Ovary (tissue), 7 donors: ENCODE measurements at regions not wholly inside any gene's neighbourhood (a gene's known extent, or its start where the extent isn't known, plus 50 kb on each side); places are given as distances from the start of the nearest gene placed in this dataset.
"Not testable (repeated sequence)": the region's sequence is repeated elsewhere in the genome, so short reads cannot be mapped to it uniquely, and the experiment has no call there.

Experiments
- DNase-seq, 5 donors: peaks; one replicate each; pipeline ENCODE4 v3.0.0-alpha.2; 2019 to 2020
- H3K27ac ChIP-seq, 2 donors: fragments of 200-600 bp; one replicate each; pipeline versions ENCODE4 v1.5.1 to v1.8.0; 2019 to 2022
- H3K27me3 ChIP-seq: fragments of 200-600 bp; one replicate; pipeline ENCODE4 v1.8.0; 2022
- H3K36me3 ChIP-seq: fragments of 200-600 bp; sonication (generic); one replicate; pipeline ENCODE4 v1.5.1; 2019
- H3K4me1 ChIP-seq: one replicate; pipeline ENCODE4 v1.8.1; 2013; ENCODE audit warnings: mild to moderate bottlenecking, moderate library complexity; ENCODE audit not compliant: insufficient read depth
- H3K4me3 ChIP-seq: fragments of 200-600 bp; sonication (generic); one replicate; pipeline ENCODE4 v1.5.1; 2017
- H3K9me3 ChIP-seq, 2 donors: fragments of 200-600 bp in 1 of 2; sonication (generic) in 1 of 2; one replicate each; pipeline versions ENCODE4 v1.5.1 to v1.8.1; 2013 to 2019; ENCODE audit warnings: mild to moderate bottlenecking in 1 of 2, moderate library complexity in 1 of 2
- EP300 ChIP-seq: sonication (generic); formaldehyde crosslinking; IDR thresholded peaks from one replicate; pipeline ENCODE4 v1.6.1; 2017; ENCODE audit warnings: antibody characterized with exemption
- POLR2A ChIP-seq: fragments of 450-650 bp; IDR thresholded peaks from one replicate; pipeline ENCODE4 v1.6.1; 2017; ENCODE audit warnings: antibody characterized with exemption, mild to moderate bottlenecking, moderate library complexity
- WGBS, 3 donors: extraction: QIAGEN DNeasy Blood & Tissue Kit in 1 of 3; methylation state at CpG; one replicate each; pipeline versions ENCODE4 v1.1.5 to v1.1.7; 2013 to 2017; 5-methylcytosine and 5-hydroxymethylcytosine counted together
- intact Hi-C, 4 donors: fragments of 100-400 bp; cut with DNase I; formaldehyde crosslinking; loops; one replicate each; pipeline versions ENCODE4 v1.11.0 to v1.15.1; 2022 to 2023
- TF ChIP-seq, protein P1 (sequence below), 3 donors: fragments of 450-650 bp in 2 of 3; fragments of 200-600 bp in 1 of 3; IDR thresholded peaks; one replicate each; pipeline versions ENCODE4 v1.5.1 to v1.8.0; 2016 to 2022; ENCODE audit warnings: antibody characterized with exemption in 3 of 3, mild to moderate bottlenecking in 1 of 3
- donor health status: DM: no; HTN: no; CAD: no; lungs with moderate emphysema.
- donor health status: DM: no; HTN: no; CAD: no.
- donor health status: Bipolar disorder and iron deficiency.
- donor health status: DM: no; HTN: no; CAD: no.
- donor health status: DM: yes; HTN: yes; CAD: no.

DNA sequence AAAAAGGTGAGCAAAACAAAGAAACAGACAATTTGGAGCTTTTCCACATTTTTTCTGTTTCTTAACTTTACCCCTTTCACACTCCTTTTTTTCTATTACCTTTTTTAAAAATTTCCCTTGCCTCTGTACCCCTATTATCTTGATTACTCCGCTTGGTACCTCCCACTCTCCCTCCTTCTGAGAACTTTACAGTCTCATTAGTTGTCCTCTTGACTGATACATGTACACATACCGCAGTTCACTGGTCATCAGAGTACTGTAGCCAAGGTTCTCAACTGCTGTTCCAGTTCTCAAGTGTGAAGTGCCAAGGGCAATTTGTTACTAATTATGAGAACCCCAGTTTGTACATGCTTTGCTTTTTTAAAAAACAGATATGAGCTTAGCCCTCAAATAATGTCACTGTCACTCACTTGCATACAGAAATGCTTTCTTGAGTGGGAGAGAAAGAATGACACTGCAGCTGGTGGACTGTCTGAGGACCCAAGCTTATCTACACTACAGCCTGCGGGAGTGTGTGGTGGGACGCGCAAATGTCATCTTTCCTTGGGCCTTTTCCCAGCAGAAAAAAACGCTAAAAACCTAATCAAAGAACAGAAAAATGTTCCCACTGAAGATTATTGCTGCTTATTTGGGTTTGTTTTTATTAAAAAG lies 160.8 kb downstream of the DISP1 start:
- H3K4me3 ChIP-seq = no peak overlapping the region
- no peak for TF ChIP-seq EP300
- no peak for TF ChIP-seq POLR2A
- TF ChIP-seq, protein P1, sequence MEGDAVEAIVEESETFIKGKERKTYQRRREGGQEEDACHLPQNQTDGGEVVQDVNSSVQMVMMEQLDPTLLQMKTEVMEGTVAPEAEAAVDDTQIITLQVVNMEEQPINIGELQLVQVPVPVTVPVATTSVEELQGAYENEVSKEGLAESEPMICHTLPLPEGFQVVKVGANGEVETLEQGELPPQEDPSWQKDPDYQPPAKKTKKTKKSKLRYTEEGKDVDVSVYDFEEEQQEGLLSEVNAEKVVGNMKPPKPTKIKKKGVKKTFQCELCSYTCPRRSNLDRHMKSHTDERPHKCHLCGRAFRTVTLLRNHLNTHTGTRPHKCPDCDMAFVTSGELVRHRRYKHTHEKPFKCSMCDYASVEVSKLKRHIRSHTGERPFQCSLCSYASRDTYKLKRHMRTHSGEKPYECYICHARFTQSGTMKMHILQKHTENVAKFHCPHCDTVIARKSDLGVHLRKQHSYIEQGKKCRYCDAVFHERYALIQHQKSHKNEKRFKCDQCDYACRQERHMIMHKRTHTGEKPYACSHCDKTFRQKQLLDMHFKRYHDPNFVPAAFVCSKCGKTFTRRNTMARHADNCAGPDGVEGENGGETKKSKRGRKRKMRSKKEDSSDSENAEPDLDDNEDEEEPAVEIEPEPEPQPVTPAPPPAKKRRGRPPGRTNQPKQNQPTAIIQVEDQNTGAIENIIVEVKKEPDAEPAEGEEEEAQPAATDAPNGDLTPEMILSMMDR (IDR thresholded peaks at IDR 0.05) = no peak
- no peaks in the 10 kb centered on the region for H3K27me3 ChIP-seq
- H3K4me1 ChIP-seq = peaks cover 5% of the 10 kb centered on the region
- no peak for DNase-seq
- intact Hi-C loops = no loop called here
- 16 to 28% (median 22%) methylated on average over 6 of the region's 6 CpGs for WGBS, 3 donors
- H3K36me3 ChIP-seq = no peaks in the 10 kb centered on the region
- H3K27ac ChIP-seq = no peak overlapping the region
- no peaks in the 10 kb centered on the region for H3K9me3 ChIP-seq

- WGBS, 3 donors = 46 to 75% (median 58%) methylated on average over 1 of the region's 1 CpG
- H3K4me3 ChIP-seq = no peak overlapping the region
- intact Hi-C loops = no loop called here
- no peaks in the 10 kb centered on the region for H3K27me3 ChIP-seq
- no peaks in the 10 kb centered on the region for H3K36me3 ChIP-seq
- no peaks in the 10 kb centered on the region for H3K9me3 ChIP-seq
- no peak overlapping the region for H3K27ac ChIP-seq
- peaks cover 5% of the 10 kb centered on the region for H3K4me1 ChIP-seq
- DNase-seq = no peak
- TF ChIP-seq, protein P1 (IDR thresholded peaks at IDR 0.05) = no peak
- TF ChIP-seq EP300 = no peak
- no peak for TF ChIP-seq POLR2A
Measured at GRCh38 chr1:222976453-222976852, 161.6 kb downstream of the DISP1 start.

DNA sequence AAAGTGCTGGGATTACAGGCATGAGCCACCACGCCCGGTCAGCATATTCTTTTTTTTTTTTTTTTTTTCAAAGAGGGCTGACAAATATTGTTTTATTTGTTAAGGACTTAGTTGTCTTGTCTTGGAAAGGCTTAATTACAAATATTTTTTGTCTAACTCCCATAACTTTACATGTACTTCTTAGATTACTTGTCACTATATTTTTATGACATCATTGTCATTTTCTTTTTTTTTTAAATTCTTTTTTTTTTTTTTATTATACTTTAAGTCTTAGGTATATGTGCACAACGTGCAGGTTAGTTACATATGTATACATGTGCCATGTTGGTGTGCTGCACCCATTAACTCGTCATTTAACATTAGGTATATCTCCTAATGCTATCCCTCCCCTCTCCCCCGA lies 162.5 kb downstream of the DISP1 start:
- H3K36me3 ChIP-seq, intact Hi-C loops, DNase-seq, H3K4me3 ChIP-seq, H3K27me3 ChIP-seq, H3K4me1 ChIP-seq, H3K27ac ChIP-seq, H3K9me3 ChIP-seq: not testable (repeated sequence)
- 92 to 99% (median 95%) methylated on average over 4 of the region's 5 CpGs for WGBS, 3 donors

GRCh38 chr1:222979561-222979960 lies 163.5 kb downstream of the TLR5 start:
- peaks cover 5% of the 10 kb centered on the region for H3K4me1 ChIP-seq
- no peak overlapping the region for H3K27ac ChIP-seq
- TF ChIP-seq, protein P1 (IDR thresholded peaks at IDR 0.05) = no peak
- TF ChIP-seq EP300 = no peak
- no peak for TF ChIP-seq POLR2A
- DNase-seq = no peak
- no peaks in the 10 kb centered on the region for H3K36me3 ChIP-seq
- H3K27me3 ChIP-seq = no peaks in the 10 kb centered on the region
- no peak overlapping the region for H3K4me3 ChIP-seq
- WGBS, 3 donors = 90 to 93% (median 91%) methylated on average over 5 of the region's 5 CpGs
- intact Hi-C loops = no loop called here
- no peaks in the 10 kb centered on the region for H3K9me3 ChIP-seq

DNA sequence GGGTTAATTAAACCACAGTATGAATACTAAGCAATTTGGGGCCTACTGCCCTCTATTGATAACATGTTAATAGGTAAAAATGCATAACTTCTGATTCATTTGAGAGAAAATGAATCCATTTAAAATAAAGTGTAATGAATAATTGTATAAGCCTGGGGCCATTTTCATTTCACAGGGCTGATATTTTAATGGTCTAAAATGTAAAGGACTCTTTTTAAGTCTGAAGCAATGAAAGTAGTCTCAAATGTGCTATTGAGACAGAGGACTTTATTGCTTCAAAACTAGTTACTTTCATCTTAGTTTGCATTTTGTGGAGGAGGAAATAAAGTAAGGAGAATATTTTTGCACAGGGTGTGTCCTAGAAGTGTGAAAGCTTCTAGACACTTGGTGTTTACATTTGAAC lies 155.4 kb downstream of the TLR5 start:
- Histone ChIP-seq H3K4me1 (no peaks in the 10 kb centered on the region), H3K27ac (no peak overlapping the region), H3K4me3 (no peak overlapping the region), H3K36me3 (no peaks in the 10 kb centered on the region), H3K27me3 (no peaks in the 10 kb centered on the region), H3K9me3 (no peaks in the 10 kb centered on the region)
- intact Hi-C loops = no loop called here
- TF ChIP-seq POLR2A (no peak), EP300 (no peak)
- TF ChIP-seq, protein P1 (IDR thresholded peaks at IDR 0.05) = no peak
- no peak for DNase-seq
